NB4 (cell line): ENCODE measurements at regions not wholly inside any gene's neighbourhood (a gene's known extent, or its start where the extent isn't known, plus 50 kb on each side); places are given as distances from the start of the nearest gene placed in this dataset.

Source experiments
- DNase-seq: peaks from one replicate; pipeline ENCODE4 v3.0.0; 2010; ENCODE audit warnings: low read depth
- H3K4me3 ChIP-seq: one replicate; pipeline ENCODE4 v1.5.1; 2011; ENCODE audit warnings: mild to moderate bottlenecking, low read depth, low read length, moderate library complexity
- CTCF ChIP-seq: IDR thresholded peaks from one replicate; pipeline ENCODE4 v1.5.1; 2012; ENCODE audit warnings: low read depth, low read length
- MAX ChIP-seq: IDR thresholded peaks from 2 replicates; pipeline ENCODE4 v1.6.1; 2011; ENCODE audit warnings: low read depth, low read length
- MYC ChIP-seq: IDR thresholded peaks from 2 replicates; pipeline ENCODE4 v1.6.1; 2011; ENCODE audit warnings: low read depth, low read length
- POLR2A ChIP-seq: IDR thresholded peaks from 2 replicates; pipeline ENCODE4 v1.6.1; 2011; ENCODE audit warnings: mild to moderate bottlenecking; ENCODE audit not compliant: insufficient read length; ENCODE audit errors: extremely low read depth

GRCh38 chr6:108734271-108734922 is 113.8 kb upstream of the ARMC2 start:
- TF ChIP-seq MYC (no peak), CTCF (no peak), POLR2A (no peak), MAX (no peak)
- H3K4me3 ChIP-seq = no peak overlapping the region
- DNase-seq = no peak

GRCh38 chr6:108735310-108736001 is 112.8 kb upstream of the ARMC2 start:
- H3K4me3 ChIP-seq = no peak overlapping the region
- TF ChIP-seq POLR2A (no peak), MYC (no peak), MAX (no peak), CTCF (no peak)
- DNase-seq = no peak

- TF ChIP-seq POLR2A (no peak), MAX (no peak), CTCF (no peak), MYC (no peak)
- no peak for DNase-seq
- no peak overlapping the region for H3K4me3 ChIP-seq
Measured at GRCh38 chr6:108736002-108736361, 112.2 kb upstream of the ARMC2 start.

GRCh38 chr6:108736832-108737231 is 111.4 kb upstream of the ARMC2 start:
- TF ChIP-seq POLR2A = no peak
- TF ChIP-seq CTCF = no peak
- no peak for TF ChIP-seq MAX
- no peak for TF ChIP-seq MYC
- peak; percentile 60 for DNase-seq
- no peak overlapping the region for H3K4me3 ChIP-seq

- TF ChIP-seq MAX = no peak
- no peak for TF ChIP-seq POLR2A
- TF ChIP-seq CTCF = no peak
- no peak for TF ChIP-seq MYC
- H3K4me3 ChIP-seq = no peak overlapping the region
- DNase-seq = peak; percentile 97
Measured at GRCh38 chr6:108737594-108738546, 110.4 kb upstream of the ARMC2 start.
